HG03103 (cell line): ENCODE measurements at regions not wholly inside any gene's neighbourhood (a gene's known extent, or its start where the extent isn't known, plus 50 kb on each side); places are given as distances from the start of the nearest gene placed in this dataset.
"Not testable (repeated sequence)": the region's sequence is repeated elsewhere in the genome, so short reads cannot be mapped to it uniquely, and the experiment has no call there.

ENCODE experiments used
- ATAC-seq: cut with Tn5 transposase; IDR thresholded peaks from one replicate; pipeline ENCODE4 v1.9.1; 2021; ENCODE audit warnings: low read depth; ENCODE audit not compliant: unreplicated experiment

DNA sequence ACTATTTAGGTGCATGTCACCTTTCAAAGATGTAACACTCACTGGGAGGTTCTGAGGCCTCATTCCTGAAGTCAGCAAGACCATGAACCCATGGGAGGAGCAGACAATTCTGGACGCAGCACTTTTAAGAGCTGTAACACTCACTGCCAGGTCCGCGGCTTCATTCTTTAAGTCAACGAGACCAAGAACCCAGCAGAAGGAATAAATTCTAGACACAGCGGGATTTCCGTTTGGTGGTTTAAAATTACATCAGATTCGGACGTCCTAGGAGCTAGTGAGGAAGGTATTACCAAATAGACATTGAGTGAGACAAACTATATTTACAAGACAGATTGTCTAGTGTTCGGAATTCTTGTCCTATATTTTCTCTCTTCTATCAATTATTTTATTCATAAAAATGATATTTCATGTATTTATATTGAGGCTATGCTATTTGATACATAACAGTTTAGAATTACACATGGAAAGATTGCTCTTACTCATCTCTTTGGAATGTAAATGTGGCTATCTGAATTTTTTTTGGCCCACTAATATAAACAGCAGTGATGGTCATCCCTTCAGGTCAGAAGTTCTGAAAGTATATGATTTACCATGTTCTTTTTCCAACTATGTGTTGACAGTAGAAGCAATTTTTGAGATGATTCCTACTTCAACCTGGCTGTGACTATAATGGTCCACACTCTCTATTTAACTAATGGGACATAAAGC is 1973.0 kb upstream of the FLRT2 start:
- no peak for ATAC-seq

DNA sequence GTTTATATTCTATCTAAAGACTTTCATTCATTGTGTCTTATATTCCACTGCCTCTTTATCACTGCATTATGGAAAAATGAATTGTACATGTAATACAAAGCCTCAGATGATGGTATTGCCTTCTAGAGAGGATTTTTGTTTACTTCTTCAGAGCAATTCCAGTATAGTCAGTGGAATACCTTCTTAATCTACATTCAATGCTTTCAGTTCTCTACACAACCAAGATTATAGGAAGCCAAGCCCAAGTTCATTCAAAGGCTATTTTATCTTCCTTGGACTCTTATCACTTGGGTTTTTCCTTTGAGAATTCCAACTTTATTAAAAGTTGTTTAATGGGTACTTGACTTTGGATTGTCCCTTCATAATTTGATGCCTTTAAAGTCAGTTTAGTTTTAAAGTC is 1971.0 kb upstream of the FLRT2 start:
- ATAC-seq: no peak

DNA sequence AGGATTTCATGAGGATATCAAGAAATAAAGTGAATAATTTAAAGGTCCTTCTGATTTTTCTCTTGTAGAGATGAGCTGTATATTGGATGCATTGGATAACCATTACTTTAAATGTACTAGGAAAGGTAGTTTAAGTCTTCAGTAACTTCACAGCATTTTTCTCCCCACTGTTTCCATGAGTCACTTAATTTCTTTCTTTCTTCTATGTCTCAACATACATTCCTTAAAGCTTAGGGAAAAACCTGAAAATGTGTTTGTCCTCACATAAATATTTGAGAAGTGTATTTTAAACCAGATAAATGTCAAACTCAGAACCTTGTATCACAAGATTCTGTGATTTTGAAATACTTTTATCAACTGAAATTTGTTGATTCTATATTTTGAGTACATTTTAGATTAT is 1970.2 kb upstream of the FLRT2 start:
- ATAC-seq: no peak

DNA sequence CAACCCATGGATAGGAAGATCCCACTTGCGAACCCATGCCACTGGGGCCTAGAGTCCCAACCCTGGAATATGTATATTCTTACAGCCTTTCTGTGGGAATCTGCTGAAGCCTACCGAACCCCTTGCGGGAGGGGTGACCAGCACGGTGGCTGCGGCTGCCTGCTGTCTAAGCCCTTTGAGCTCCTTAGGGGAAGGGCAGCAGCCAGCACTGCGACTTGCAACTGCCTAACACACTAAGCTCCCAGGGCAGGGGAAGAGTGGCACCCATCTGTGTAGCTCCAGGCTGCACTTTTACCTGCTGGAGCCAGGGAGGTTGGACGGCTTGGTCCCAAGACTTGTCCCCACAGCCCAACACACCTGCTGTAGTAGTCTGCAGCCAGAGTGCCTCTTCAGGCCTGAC is 1968.7 kb upstream of the FLRT2 start:
- ATAC-seq: no peak

DNA sequence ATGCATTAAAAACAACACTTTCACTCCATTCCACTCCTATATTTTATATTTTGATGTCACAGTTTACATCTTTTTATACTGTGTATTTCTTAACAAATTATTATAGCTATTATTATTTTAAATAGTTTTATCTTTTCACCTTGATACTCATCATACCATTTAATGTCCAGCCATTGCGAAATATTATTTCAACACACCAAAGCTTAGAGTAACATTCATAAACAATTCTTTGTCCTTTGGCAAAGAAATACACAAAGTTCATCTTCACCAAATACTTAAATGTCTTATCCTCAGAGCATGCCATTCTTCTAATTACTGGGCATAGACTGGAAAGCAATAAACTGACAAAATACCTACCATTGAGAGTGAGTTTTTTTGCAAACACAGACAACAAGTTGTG is 1963.4 kb upstream of the FLRT2 start:
- no peak for ATAC-seq

DNA sequence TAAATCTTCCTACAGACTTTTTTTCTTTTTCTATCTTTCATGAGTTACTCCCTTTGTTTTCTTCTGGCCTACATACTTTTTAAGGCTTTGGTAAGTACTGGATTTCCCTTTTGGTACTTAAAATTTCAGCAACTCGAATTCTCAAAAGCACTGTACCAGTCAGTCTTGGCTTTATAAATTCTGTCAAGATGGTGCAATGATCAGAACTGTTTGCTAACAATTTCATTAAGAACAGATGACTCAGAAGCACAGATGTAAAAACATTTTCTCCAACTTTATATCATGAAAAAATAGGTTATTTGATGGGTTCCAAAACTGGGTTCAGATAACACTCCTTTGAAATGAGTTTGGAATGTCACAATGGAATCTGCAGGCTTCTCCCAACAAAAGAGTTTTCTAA is 1961.8 kb upstream of the FLRT2 start:
- no peak for ATAC-seq

DNA sequence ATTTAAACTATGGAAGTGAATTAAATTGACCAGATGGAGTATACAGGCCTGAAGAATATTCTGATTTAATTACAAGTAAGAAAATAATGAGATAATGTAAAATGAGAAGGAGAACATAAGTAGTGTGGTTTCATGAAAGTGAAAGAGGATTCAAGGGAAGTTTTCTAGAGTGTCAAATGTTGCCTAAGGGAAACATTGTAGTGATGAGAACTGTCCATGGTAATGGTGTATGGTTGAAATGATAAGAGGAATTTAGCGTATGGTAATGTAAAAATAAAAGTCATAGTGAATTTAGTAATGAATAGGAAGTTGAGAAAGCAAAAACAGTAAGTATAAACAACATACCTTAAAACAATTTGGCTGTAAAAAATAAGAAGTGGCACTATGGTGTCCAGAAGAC is 1954.6 kb upstream of the FLRT2 start:
- ATAC-seq: no peak

DNA sequence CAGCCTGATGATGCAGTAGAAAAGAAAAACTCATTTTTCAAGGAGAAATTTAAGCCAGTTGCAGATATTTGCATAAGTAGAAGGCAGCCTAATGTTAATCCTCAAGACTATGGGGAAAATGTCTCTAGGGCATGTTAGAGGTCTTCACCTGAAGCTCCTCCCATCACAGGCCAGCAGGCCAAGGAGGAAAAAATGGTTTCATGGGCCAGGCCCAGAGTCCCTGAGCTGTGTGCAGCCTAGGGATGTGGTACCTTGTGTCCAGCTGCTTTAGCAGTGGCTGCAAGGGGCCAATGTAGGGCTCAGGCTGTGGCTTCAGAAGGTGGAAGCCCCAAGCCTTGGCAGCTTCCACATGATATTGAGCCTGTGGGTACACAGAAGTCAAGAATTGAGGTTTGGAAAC is 1946.7 kb upstream of the FLRT2 start:
- no peak for ATAC-seq

DNA sequence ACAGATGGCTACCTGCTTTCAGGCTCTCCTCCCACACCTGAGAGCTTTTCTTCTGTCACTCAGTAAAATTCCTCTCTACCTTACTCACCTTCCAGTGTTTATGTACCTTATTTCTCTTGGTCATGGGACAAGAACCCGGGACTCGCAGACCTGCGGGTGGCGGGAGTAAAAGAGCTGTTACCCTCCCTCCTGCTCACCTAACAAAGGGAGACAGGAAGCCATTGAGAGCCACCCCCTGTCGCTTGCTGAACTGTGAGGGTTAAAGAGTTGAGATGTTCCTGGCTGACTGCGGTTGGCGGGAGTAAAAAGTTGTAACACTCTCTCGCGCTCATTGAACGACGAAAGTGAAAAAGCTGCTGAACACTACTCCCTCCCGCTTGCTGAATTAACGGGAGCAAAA is 1935.1 kb upstream of the FLRT2 start:
- ATAC-seq: no peak

DNA sequence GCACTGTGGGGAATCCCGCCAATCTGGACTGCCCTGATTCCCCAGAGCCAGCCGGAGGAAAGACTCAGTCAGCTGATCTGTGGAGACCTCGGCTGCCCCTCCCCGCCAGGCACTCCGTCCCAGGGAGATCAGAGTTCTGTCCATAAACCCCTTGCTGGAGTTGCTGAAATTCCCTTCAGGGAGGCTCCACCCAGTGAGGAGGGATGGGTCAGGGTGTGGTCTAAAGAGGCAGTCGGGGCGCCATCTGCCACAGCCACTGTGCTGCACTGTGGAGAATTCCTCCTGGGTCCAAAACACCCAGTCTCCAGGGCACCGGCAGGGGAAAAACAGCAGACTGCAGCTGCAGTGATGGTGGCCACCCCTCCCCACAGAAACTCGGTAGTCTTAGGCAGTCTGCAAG is 1922.3 kb upstream of the FLRT2 start:
- ATAC-seq: no peak

DNA sequence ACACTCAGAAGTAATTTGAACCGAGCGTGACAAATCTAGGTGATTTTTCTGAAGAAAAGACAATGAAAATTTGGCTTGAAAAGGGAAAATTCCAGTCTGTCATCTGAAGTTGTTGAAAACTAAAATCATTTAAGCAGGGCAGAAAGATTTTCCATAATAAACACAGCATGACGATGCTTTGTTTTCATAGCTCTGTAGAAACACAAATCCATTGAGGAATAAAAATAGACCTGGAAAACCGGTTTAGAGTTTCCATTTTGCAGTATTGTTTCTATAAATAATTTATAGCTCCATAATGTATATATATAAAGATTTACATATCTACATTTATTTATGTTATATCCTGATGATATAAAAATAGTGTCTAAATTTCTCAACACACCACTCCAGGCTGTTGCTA is 1918.5 kb upstream of the FLRT2 start:
- ATAC-seq: no peak

DNA sequence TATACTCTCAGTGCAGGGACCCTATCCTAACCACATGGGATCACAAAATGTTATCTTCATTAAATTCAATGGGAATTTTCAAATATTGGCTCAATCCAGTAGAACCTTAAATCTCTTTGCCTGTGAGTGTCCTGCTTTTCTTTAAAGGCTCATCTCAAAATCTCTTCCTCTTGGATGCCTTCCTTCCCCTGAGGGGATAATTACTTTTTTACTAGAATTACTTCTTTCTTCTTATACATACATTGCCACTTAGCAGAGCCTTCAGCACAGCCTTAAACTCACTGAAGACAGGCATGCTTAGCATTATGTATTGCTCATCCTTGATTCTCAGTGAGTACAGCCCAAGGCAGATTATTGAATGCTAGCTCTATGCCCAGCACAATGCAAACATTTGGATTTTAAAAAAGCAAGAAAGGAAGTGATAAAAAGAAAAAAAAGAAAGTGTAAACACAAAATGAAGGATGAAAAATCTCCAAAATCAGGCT is 1918.0 kb upstream of the FLRT2 start:
- ATAC-seq: no peak

DNA sequence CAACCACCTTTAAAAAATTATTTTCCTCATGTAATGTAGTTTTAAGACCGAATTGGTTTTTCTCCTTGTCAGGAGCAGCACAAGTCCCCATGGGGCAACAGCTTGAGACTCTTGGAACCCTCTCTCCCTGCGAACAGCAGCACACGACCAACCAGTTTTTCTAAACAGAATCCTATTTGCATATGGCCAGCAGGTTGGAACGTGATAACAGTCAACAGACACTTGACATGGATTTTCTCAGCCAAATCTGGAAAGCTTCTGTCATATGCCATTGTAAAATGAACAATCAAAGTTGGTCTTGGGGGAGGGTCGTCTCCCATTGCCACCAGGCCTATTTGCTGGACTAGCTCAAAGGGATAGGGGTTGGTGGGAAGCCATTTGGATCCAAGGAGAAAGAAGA is 1915.0 kb upstream of the FLRT2 start:
- ATAC-seq: no peak

DNA sequence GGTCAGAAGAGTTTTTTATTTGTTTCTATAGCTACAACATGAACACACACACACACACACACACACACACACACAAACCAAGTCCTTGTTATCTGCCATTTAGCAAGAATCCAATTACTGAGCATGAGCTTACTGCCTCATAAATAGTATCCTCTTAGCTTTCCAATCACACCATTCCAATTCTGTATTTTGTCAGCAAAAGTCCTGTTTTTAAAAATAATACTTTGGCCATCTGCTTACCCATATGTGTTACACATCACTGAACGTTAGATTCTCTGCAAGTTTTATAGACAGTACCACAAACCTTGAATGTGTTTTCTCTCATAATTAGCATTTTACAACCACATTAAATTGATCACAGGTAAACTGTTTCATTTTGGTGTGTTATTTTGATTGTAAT is 1905.4 kb upstream of the FLRT2 start:
- no peak for ATAC-seq

DNA sequence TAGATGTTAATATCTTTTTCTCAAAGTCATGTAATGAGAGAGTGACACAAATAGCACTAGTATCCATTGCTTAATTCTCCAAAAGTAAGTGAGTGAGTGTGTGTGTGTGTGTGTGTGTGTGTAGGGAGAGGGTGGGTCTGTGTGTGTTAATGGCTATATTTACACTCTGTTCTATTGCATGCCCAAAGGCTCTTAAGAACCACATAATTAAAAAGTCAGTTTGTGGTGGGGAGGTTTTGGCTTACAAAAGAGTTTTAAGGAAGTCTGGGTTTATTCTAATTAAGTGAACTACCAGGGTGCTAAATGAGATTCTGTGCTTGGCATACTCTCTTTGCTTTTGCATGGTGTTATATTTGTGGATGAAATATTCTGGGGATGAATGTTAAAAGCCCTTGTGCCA is 1897.6 kb upstream of the FLRT2 start:
- ATAC-seq: no peak

DNA sequence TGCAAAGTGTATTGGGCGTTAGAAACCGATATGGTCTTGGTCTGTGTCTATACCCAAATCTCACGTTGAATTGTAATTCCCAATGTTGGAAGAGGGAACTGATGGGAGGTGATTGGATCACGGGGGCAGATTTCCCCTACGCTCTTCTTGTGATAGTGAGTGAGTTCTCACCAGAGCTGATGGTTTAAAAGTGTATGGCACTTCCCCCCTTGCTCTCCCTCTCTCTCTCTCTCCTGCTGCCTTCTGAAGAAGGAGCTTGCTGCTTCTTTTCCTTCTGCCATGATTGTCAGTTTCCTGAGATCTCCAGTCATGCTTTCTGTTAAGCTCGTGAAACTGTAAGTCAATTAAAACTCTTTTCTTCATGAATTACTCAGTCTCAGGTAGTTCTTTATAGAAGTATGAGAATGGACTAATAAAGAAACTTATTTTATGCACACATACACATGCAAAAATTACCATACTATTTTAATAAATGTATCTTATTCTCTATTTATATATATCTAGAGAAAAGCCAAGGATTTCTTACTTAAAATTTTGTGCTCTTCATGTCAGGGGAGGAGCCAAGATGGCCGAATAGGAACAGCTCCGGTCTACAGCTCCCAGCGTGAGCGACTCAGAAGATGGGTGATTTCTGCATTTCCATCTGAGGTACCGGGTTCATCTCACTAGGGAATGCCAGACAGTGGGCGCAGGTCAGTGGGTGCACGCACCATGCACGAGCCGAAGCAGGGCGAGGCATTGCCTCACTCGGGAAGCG is 1891.0 kb upstream of the FLRT2 start:
- no peak for ATAC-seq

DNA sequence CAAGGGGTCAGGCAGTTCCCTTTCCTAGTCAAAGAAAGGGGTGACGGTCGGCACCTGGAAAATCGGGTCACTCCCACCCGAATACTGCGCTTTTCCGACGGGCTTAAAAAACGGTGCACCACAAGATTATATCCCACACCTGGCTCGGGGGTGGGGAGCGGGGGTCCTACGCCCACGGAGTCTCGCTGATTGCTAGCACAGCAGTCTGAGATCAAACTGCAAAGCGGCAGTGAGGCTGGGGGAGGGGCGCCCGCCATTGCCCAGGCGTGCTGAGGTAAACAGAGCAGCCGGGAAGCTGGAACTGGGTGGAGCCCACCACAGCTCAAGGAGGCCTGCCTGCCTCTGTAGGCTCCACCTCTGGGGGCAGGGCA is 1890.5 kb upstream of the FLRT2 start:
- not testable (repeated sequence) for ATAC-seq

DNA sequence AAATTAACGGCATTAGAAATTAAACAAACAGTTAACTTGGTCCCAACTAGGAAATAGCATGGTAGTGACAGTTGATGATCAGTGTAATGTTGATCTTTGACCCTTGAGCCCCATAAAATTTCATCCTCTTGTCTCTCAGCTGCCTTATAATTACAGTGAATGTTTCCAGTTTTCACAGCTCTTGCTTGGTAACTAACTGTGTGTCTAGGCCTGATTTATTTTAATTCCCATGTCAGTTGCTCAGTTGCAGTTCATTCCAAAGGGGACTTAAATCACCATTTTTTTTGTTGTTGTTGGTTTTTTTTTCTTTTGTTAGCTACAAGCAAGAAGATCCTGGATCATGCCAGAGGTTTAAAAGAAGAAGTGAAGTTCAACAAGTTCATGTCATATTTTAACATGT is 1883.7 kb upstream of the FLRT2 start:
- ATAC-seq: no peak

DNA sequence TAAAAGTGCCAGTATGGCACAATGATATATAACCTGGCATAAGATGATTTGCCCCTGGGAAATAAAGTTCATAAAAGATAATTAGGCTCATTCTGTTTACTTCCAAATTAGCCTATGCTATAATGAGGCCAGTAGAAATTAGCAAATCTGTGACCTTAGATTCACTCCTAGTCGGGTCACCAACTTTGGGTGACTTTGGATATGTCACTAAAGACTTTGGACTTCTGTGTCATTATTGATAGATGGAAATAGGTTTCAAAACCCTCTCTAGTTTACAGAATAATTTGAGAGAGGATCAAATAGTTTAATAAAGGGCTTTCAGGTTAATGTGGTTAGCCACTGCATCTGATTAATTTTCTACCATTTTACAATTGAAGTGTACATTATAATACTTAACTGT is 1869.3 kb upstream of the FLRT2 start:
- ATAC-seq: no peak

DNA sequence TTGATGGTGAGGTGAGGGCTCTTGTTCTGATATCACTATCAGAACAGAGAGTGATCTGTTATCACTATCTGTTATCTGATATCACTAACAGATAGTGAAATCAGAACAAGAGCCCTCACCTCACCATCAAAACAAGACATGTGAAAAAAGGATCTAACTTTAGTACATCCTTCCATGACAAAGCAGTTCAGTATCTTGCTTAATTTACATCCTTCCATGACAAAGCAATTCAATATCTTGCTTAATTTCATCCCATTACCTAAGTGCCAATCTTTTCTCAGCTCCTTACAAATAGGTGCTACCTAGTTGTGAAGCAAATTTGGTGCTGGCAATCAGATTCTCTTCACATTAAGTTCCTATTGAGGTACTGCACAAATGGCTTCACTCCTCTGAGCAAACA is 1865.6 kb upstream of the FLRT2 start:
- ATAC-seq: no peak

DNA sequence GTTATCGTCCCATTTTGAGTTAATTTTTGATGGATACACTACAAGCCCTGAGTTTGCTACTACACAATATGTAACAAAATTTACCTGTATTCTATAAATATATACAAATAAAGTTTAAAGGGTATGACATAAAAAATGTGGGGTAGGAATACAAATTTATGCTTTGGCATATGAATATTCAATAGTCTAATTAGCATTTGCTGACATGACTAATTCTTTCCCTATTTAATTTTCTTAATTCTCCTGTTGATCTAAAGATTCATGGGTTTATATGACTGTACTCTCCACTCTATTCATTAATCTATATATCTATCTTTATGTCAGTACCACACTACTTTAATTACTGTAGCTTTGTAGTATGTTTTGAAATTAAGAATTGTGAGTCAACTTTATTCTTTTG is 1840.7 kb upstream of the FLRT2 start:
- no peak for ATAC-seq

DNA sequence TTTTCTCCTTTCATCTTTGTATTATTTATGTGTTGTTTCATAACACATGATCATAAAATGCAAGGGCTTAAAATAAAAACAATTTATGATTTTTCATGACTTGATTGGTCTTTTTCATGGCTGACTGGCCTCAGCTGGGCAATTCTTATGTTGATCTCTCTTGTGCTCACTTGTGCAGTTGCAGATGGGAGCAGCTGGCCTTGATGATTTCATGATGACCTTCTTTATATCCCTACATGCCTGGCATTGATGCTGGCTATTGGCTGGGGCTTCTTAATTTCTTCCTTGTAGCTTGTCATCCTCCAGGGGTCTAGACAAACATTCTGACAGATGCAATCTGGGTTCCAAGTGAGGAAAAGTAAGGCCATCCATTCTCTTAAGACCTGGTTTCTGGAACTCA is 1832.8 kb upstream of the FLRT2 start:
- no peak for ATAC-seq
